NCI-H1417 treated with DMSO at 0.1 percent for 48 hours (cell line): ENCODE measurements at regions not wholly inside any gene's neighbourhood (a gene's known extent, or its start where the extent isn't known, plus 50 kb on each side); places are given as distances from the start of the nearest gene placed in this dataset.
A peak's percentile ranks its signal among the peaks of the same experiment; 100 is the strongest.
"Not testable (repeated sequence)": the region's sequence is repeated elsewhere in the genome, so short reads cannot be mapped to it uniquely, and the experiment has no call there.

Source experiments
- DNase-seq: peaks from one replicate; lab custom pipeline; 2025; lab: John Stamatoyannopoulos, UW

GRCh38 chr1:117754061-117754969, 148.5 kb downstream of the TENT5C start:
- DNase-seq, result no peak

- DNase-seq, result no peak
Observed at GRCh38 chr1:117757668-117758067, 151.8 kb downstream of the TENT5C start.

DNA sequence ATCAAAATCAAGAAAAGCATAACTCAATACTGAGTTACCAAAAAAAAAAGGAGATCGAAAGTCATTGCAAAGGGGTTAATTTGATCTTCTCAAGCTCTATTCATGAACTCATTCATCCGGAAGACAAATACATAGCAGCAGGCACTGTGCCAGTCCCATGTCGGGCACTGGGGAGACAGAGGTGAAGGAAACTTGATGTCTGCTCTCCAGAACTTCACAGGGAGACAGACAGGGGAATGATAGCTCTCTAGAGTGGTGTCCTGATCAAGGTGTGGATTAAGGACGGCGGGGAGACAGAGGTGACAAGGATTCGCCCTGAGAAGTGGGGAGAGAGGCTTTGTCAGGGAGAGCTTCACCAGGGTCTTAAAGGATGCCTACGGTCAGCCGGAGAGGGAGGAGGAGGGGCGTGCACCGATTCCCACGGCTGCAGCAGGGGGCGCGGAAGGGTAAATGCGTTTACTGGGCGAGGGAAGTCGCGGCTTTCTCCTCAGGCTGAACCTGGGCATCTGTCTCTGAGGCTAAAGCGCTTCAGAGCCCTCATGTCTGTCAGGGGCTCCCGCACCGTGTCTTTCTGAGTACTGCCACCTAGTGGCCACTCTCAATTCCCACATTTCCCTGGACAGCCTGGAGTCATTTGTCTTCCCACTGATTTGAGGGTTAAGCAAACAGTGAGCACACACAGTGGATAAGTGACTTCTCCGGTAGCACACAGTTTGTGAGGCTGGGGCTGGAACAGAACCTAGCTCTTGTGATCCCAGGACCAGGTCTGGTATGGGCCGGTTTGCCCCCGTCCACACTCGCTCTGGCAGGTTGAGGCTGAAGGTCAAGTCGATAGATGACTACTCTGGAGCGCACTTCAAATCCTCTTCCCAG, 152.8 kb downstream of the TENT5C start:
- peak; percentile 51 for DNase-seq

GRCh38 chr1:117759535-117759934, 153.7 kb downstream of the TENT5C start:
- DNase-seq, result no peak

- DNase-seq, result no peak
Observed at GRCh38 chr1:117760069-117760468, 154.2 kb downstream of the TENT5C start.

- no peak for DNase-seq
Observed at GRCh38 chr1:117760485-117760884, 154.6 kb downstream of the TENT5C start.

- DNase-seq, result not testable (repeated sequence)
Observed at GRCh38 chr1:117767756-117768155, 161.7 kb downstream of the GDAP2 start.

DNA sequence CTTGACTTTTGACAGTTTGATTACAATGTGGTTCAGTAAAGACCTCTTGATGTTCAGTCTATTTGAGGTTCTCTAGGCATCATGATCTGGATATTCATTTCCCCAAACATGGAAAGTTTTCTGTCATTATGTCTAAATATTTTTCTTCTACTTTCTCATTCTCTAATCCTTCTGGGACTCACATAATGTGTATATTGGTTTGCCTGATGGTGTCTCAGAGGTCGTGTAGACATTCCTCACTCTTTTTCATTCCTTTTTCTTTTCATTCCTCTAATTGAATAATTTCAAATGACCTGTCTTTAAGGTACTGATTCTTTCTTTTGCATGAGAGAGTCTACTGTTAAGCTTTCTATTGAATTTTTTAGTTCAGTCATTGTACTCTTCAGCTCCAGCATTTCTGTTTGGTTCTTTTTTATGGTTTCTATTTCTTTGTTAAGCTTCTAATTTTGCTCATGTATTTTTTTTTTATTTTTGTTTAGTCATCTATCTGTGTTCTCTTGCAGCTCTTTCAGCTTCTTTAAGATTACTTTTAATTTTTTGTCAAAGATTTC, 158.4 kb downstream of the GDAP2 start:
- no peak for DNase-seq

DNA sequence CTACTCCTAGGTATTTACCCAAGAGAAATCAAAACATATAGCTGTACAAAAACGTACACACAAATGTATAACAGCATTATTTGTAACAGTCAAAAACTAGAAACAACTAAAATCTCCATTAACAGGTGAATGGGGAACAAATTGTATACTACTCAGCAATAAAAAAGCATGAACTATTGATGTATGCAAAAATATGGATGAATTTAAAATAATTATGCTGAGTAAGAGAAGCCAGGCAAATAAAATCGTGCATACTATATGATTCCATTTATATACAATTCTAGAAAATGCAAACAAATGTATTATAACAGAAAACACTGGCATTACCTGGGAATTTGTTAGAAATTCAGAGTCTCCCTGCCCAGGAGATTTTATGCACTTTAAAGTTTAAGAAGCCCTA, 150.1 kb downstream of the GDAP2 start:
- no peak for DNase-seq

DNA sequence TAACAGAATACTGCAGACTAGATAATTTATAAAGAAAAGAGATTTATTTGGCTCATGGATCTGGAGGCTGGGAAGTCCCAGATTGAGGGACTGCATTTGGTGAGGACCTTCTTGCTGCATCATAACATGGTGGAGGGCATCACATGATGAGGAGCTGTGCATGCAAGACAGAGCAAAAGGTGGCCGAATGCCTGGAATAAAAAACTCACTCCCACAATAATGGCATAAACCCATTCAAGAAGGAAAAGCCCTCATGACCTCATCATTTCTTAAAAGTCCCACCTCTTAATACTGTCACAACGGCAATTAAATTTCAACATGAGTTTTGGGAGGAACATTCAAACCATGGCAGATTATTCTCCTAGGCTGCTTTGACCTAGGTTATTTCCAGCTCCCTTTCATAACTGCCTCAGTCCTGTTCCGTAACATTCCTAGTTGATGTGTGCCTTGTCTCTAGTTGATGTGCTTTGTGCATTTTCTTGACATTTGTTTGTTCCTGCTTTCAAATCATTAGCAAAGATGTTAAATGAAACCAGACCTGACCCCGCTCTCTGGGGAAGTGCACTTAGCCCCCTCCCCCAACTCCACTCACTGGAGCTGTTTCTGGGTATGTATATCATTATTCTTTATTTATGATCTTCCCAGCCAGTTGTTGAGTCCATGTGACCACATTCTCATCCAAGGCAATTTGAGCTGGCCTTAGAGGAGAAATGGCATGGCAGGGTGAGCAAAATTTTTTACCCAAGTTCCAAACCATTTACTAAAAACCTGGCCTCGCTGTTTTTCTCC, 148.5 kb downstream of the GDAP2 start:
- DNase-seq, result no peak

DNA sequence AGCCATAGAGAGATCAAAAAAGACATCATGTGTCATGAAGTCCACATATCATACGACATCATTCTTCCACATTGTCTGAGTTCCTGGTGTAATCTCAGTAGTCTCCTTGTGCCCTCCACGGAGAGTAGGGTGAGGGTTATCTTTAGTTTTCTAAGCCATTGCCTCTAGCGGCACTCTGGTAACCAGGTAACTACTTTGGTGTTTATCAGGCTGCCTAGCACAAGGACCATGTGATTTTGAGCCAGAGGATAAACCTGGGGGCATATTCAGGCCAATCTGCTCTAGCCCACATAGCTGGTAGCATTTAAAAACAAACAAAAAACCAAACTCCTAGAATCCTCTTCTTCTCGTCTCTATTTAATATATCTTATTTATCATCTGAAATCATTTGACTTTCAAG, 147.4 kb downstream of the GDAP2 start:
- DNase-seq, result no peak

GRCh38 chr1:117783606-117784396, 145.6 kb downstream of the GDAP2 start:
- no peak for DNase-seq

- no peak for DNase-seq
Observed at GRCh38 chr1:117788014-117788413, 141.4 kb downstream of the GDAP2 start.

DNA sequence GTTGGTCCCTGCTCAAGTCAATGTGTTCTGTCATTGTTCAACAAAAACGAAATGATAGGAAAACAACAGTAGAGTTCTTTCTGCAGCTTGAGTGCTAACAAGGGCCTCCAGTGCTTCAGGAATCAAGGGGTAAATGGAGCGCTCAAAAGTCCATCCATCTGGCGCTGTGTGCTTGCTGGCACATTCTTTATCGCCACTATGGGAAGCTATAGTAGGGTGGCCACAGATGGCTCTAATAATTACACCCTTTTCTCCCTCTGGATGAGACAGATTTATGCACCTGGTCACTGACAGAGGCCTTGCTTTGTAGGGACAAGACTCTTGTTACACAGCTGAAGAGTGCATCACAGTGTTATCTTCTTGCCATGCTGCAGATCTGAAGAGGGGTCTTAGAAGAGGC, 136.0 kb downstream of the GDAP2 start:
- no peak for DNase-seq

- DNase-seq, result no peak
Observed at GRCh38 chr1:117794073-117794472, 135.3 kb downstream of the GDAP2 start.

DNA sequence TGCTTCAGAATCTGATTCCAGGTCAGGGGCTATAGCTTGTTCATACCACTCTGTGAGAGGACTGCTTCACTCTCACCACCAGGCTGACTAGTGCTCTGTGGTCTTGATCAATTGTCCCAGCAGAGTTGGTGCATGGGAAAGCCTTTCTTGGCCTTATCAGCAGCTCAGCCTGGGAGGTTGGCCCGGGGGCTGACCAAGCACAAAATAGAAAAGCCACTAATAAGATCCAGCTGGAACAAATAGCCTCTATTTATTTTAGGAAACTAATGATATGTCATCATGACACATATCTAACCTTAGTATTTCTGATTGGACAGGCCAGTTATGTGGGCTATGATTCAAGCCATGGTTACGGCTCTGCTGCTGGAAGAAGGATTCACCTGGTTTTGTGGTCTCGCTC, 134.2 kb downstream of the GDAP2 start:
- DNase-seq, result no peak

GRCh38 chr1:117795792-117796191, 133.6 kb downstream of the GDAP2 start:
- no peak for DNase-seq

DNA sequence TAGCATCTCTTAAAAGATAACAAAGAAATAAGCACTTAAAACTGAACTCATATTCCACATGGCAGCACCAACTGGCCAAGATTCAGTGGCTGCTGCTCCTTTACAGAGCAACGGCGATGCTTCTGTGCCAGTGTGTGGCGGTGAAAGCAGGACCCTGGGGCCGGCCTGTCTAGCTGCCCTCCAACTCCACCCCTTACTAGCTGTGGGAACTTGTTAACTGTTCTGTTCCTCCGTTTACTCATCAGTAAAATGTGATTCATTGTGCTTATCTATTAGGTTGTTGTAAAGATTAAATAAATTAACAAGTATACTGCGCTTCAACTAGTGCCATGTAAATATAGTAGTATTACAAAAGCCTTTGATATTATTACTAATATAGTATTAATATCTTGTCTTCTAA, 133.2 kb downstream of the GDAP2 start:
- no peak for DNase-seq

DNA sequence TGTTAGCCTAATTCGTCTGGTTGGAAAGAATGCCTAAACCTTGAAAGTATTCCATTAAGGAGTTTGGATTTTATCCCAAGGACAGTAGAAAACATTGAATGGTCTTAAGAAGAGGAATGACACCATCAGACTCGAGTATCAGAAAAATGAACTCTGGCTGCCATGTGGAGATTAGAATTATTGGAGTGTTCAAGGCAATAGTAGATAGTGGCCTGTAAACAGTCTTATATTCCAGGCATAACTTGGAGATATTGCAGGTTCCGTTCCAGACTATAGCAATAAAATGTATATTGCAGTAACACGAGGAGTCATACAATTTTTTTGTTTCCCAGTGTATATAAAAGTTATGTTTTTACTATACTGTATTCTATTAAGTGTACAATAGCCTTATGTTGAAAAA, 130.9 kb downstream of the GDAP2 start:
- DNase-seq, result no peak

- no peak for DNase-seq
Observed at GRCh38 chr1:117802531-117803257, 126.7 kb downstream of the GDAP2 start.
